GM12875 (cell line): ENCODE measurements at regions not wholly inside any gene's neighbourhood (a gene's known extent, or its start where the extent isn't known, plus 50 kb on each side); places are given as distances from the start of the nearest gene placed in this dataset.

Experiments used
- H3K4me3 ChIP-seq: one replicate; pipeline ENCODE4 v1.5.1; 2011; ENCODE audit warnings: low read depth, low read length, control low read depth
- CTCF ChIP-seq: IDR thresholded peaks from 2 replicates; pipeline ENCODE4 v1.5.1; 2011; ENCODE audit warnings: low read depth, mild to moderate bottlenecking, control low read depth, inconsistent platforms, low read length, moderate library complexity, borderline replicate concordance; ENCODE audit not compliant: insufficient read depth

- TF ChIP-seq CTCF = no peak
Measured at GRCh38 chr10:24008164-24009091, 200.5 kb upstream of the KIAA1217 start.

GRCh38 chr10:24009115-24009514, 199.8 kb upstream of the KIAA1217 start:
- TF ChIP-seq CTCF = no peak

More at GRCh38 chr10:24008164-24009091, 200.5 kb upstream of the KIAA1217 start:
- H3K4me3 ChIP-seq = no peak overlapping the region

GRCh38 chr10:24009736-24010135, 199.2 kb upstream of the KIAA1217 start:
- no peak for TF ChIP-seq CTCF
- H3K4me3 ChIP-seq = no peak overlapping the region

More at GRCh38 chr10:24009115-24009514, 199.8 kb upstream of the KIAA1217 start:
- no peak overlapping the region for H3K4me3 ChIP-seq

GRCh38 chr10:24010436-24010970, 198.4 kb upstream of the KIAA1217 start:
- no peak for TF ChIP-seq CTCF
- no peak overlapping the region for H3K4me3 ChIP-seq

- H3K4me3 ChIP-seq = no peak overlapping the region
- TF ChIP-seq CTCF = no peak
Measured at GRCh38 chr10:24012249-24012803, 196.6 kb upstream of the KIAA1217 start.

GRCh38 chr10:24027107-24027506, 181.8 kb upstream of the KIAA1217 start:
- TF ChIP-seq CTCF = no peak
- H3K4me3 ChIP-seq = no peak overlapping the region
